Islet precursor cell (in vitro differentiated cells): ENCODE measurements at regions not wholly inside any gene's neighbourhood (a gene's known extent, or its start where the extent isn't known, plus 50 kb on each side); places are given as distances from the start of the nearest gene placed in this dataset.
"Not testable (repeated sequence)": the region's sequence is repeated elsewhere in the genome, so short reads cannot be mapped to it uniquely, and the experiment has no call there.

Experiments
- DNase-seq: peaks from one replicate; pipeline ENCODE4 v3.0.0-alpha.2; 2018

DNA sequence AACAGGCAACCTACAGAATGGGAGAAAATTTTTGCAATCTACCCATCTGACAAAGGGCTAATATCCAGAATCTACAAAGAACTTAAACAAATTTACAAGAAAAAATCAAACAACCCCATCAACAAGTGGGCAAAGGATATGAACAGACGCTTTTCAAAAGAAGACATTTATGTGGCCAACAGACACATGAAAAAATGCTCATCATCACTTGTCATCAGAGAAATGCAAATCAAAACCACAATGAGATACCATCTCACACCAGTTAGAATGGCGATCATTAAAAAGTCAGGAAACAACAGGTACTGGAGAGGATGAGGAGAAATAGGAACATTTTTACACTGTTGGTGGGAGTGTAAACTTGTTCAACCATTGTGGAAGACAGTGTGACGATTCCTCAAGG, 321.6 kb downstream of the RPLP1 start:
- not testable (repeated sequence) for DNase-seq

- DNase-seq: not testable (repeated sequence)
Measured at GRCh38 chr15:69774711-69775110, 322.1 kb downstream of the RPLP1 start.

- no peak for DNase-seq
Measured at GRCh38 chr15:69777356-69777755, 320.4 kb downstream of the TLE3 start.

DNA sequence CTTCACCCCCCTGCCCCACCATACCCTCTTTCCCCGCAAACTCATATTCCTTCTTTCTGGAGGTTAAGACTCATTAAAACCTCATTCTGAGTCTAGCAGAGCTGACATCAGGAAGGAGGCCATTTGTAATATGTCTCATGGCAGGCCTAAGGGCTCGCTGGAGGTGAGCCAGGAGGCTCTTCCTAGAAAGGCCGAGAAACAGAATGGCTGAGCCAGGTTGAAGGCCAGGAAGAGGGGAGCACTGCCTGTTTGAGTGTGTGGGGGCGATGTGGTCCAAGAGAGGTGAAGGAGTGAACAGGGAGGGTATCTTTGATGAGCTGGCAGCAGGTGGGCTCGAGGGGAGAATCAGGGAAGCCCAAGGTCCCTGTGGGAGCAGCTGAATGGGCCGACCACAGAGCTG, 317.3 kb downstream of the TLE3 start:
- no peak for DNase-seq

DNA sequence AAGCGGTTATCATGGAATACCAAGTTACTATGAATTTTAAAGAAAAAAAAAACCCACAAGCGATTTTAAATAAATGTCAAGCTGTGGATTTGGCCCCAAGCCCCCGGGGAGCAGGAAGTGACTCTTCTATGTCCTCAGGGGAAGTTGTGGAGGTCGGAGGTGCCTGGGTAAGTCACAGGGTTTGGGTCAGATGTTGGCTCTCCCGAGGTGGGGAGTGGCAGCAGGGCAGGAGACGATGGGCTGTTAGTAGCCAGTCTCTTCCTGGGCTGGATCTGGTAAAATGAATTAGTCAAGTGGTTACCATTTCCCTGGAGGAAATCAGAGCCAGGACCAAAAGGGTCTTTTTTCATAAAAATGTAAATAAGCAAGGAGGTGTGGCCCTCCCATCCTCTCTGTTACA, 316.7 kb downstream of the TLE3 start:
- DNase-seq: no peak

DNA sequence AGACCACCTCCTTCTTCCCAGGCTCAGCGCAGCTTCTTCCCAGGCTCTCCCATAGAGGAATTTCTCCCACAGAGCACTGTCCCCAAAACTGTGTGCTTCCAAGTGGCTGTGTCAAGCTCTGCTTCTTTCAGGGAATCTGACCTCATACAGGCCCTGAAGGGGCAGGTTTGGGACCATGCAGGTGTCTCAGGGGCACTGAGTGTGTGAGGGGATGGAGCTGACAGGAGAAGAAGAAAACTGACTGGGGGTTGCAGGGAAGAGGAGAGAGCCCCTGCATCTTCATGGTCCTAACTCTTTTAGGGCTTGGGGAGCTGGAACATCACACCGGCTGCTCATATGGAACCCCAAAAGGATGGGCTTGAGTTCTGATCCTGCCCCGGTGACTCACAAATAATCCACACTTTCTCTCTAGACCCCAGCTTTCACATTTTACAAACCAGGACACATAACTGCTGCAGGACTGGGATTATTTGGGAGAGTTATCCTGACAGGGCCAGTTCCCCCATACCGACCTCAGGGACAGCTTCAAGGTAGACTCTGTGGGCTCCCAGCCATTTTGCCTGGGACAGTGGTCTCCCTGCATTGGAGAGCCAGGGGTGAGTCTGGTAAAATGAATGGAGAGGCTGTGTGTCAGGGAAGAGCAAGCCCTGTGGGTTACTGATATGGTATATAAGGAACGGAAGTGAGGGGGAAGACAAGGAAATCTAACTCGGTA, 316.1 kb downstream of the TLE3 start:
- DNase-seq: no peak

- no peak for DNase-seq
Measured at GRCh38 chr15:69782139-69782658, 315.5 kb downstream of the TLE3 start.

DNA sequence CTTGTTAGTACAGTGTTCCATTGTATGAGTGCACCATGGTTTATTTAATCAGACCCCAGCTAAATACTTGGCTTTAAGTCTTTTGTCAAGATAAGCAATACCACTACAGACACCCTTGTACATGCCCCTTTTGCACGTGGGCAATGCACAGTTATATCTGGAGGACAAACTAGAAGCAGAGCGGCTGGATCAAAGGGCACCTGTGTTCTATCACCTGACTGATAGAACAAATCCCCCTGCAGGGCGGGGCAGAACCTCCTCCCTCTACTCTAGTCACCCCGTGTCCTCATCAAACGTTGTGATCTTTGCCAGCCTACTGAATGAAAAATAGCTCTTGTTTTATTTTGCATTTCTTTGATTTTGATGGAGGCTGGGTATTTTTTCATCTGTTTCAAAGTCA, 314.9 kb downstream of the TLE3 start:
- DNase-seq: no peak

DNA sequence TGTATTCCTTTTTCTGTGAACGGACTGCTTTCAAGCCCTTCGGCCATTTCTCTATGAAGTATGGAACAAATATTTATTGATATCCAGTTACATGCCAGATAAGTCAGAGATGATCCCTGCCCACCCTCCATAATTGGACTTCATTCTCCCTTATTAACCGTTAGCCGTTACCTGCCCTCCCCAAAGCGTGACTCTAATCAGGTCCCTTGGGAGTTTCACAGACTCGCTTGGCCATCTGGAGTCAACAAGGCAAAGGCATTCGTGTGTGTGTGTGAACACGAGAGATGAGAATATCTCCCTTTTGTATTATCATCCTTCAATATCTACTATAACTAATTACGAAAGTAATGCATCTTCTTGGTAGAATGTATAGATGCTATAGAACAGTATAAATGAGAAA, 314.5 kb downstream of the TLE3 start:
- DNase-seq: no peak

DNA sequence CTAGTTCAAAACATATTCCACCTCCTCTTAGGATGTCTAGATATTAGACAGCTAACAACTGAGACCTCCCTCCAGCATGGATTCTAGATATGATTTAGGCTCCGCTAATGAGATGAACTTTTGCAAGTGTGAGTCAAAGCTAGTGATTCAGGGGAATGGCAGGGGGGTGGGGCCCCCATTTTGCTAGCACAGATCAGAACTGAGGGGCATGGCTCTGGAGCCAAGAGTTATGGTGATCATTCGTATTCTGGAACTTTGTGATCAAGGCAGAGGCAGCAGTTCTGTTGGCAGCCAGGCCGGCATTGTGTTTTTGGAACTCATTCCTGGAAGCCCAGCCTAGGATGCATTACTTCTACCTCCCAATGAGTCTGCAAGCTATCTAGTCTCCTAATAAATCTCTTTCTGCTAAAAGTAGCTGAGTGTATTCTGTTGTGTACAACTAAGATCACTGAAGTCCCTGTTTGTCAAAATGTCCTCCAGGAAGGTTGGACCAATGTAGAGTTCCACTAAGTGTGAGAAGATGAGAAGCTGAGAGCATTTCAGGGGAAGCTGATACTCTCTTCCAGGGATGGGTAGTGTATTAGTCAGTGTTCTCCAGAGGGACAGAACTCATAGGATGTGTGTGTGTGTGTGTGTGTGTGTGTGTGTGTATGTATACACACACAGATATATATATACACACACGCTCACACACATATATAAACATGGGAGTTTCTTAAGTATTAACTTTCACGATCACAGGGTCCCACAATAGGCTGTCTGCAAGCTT, 312.7 kb downstream of the TLE3 start:
- DNase-seq: peak; percentile 29

DNA sequence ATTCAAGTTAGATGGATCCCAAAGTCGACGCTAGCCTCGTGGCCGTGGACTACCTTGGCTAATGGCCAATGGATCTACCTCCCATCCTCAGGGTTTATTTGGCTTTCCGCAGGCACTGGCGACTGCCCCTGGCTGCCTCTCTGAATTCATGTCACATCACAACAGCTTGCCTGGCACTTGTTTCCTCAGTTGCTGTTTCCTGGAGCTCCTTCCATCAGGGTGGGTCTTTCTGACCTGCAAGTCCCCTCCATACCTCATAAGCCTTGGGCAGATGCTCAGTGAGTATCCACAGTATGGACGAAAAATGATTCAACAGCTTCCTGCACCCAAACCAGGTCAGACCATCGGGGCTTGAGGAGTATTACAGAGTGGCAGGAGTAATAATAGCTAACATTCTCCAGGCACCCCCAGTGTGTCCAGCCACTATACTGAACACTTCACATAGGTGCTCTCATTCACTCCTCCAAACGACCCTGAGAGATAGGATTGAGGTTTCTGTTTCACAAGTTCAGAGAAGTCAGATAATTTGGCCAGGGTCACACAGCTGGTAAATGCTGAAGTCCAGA, 311.5 kb downstream of the TLE3 start:
- DNase-seq: peak; percentile 27

GRCh38 chr15:69787791-69788190, 309.9 kb downstream of the TLE3 start:
- DNase-seq: peak; percentile 43

GRCh38 chr15:69789648-69790393, 307.9 kb downstream of the TLE3 start:
- DNase-seq: peak; percentile 38

GRCh38 chr15:69790632-69791031, 307.1 kb downstream of the TLE3 start:
- DNase-seq: peak; percentile 24

DNA sequence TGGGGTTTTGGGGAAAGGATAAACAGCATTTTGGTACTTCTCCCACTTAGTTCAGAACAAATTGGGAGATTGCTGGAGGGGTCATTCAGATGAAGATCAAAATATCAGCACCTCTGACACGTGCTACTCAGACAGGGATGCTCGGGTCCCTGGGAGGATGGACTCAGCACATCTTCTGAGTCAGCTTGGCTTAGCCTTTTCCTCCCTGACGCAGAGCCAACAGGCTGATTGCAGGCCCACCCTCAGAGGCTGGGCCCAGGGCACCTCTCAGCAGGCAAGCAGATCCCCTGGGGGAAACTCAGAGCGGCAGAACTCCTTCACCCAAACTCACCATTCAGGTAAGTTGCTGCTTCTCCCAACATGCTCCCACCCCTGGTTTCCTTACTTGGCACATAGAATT, 304.9 kb downstream of the TLE3 start:
- peak; percentile 52 for DNase-seq

GRCh38 chr15:69793431-69793780, 304.3 kb downstream of the TLE3 start:
- peak; percentile 52 for DNase-seq

DNA sequence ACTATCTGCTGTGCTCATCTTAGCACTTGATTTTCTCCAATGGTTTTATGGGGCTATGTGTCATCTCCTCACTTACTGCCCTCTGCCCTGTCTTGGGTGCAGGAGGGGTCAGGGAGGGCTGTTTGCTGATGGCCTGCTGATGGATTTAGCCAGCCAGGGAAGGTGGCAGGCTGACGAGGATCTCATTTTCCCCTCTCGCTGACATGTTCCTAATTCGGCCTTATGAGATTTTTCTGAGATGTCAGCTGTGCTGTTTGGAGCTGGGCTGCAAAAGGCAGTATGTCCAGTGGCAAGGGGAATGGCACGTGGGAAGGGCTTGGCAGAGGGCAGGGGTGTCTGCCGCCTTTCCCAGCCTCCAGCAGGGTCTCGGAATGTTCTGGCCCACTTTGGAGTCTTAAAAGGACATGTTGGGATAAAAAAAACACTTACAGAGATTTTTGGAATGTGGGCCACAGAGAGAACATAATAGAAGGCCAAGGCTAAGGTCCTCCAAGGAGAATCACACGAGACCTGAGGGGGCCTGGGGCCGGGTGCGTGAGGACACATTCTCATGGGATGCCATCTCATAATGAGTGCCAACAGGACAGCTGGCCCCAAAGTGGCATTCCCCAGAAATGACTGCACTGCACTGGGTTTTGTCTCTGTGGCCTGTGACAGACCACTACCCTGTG, 303.8 kb downstream of the TLE3 start:
- DNase-seq: peak; percentile 60

GRCh38 chr15:69794645-69795469, 302.9 kb downstream of the TLE3 start:
- peak; percentile 86 for DNase-seq

GRCh38 chr15:69795601-69796000, 302.1 kb downstream of the TLE3 start:
- peak; percentile 27 for DNase-seq

DNA sequence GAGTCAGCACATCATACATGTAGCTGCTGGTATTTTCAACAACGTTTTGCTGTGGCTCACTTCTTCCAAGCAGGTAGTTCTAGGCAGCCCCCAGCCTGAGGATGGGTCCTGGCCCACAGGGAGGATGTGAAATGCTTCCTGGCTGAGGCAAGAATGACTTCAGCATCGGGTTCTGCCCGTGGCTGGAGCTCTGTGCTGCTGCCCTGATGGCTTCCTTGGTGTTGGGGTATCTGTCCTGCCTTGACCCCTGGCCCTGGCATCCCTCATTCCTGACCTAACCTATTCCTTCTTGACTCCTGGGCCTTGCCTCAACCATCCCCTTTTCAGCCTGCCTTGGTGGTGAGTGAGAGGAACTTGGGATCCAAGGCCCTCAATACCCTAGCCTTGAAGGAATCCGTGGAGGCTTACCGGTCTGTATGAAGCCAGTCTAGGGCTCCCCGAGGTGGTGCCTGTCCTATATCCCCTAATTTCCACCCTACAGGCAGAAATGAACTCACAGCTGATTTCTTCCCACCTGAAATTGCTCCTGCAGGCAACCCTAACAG, 300.6 kb downstream of the TLE3 start:
- DNase-seq: peak; percentile 32

DNA sequence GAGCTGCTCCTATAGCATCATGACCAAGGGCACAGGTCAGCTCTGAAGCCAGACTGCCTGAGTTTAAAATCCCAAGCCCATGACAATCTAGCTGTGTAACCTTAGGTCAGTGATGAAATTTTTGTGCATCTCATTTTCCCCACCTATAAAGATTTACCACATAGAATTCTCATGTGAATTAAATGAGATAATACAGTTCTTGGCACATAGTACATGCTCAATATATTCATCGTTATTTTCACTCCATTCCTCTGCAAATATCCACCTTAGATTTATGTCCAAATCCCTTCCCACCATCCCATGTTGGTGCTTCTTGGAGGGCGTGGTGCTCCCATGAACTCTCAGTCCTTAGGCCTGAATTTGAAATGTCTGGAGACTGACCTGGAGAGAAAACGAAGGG, 300.1 kb downstream of the TLE3 start:
- no peak for DNase-seq
